ENCODE measurements at regions not wholly inside any gene's neighbourhood (a gene's known extent, or its start where the extent isn't known, plus 50 kb on each side); places are given as distances from the start of the nearest gene placed in this dataset.

GRCh38 chr6:109295109-109295773 lies 87.0 kb downstream of the CD164 start:
- no peak for DNase-seq

- no peak for DNase-seq
Measured at GRCh38 chr6:109292983-109293586, 89.2 kb downstream of the CD164 start.

- DNase-seq = no peak
Measured at GRCh38 chr6:109292420-109292819, 89.8 kb downstream of the CD164 start.

GRCh38 chr6:109291902-109292301 lies 90.4 kb downstream of the CD164 start:
- DNase-seq = no peak

GRCh38 chr6:109290143-109290931 lies 91.9 kb downstream of the CD164 start:
- no peak for DNase-seq

- no peak for DNase-seq
Measured at GRCh38 chr6:109285366-109285765, 96.9 kb downstream of the CD164 start.

- DNase-seq = no peak
Measured at GRCh38 chr6:109284675-109285074, 97.6 kb downstream of the CD164 start.

GRCh38 chr6:109282756-109283155 lies 99.5 kb downstream of the CD164 start:
- DNase-seq = no peak

GRCh38 chr6:109279628-109280027 lies 102.6 kb downstream of the CD164 start:
- no peak for DNase-seq

GRCh38 chr6:109271622-109272021 lies 110.6 kb downstream of the CD164 start:
- no peak for DNase-seq

GRCh38 chr6:109269953-109270517 lies 112.2 kb downstream of the CD164 start:
- no peak for DNase-seq

GRCh38 chr6:109269057-109269456 lies 113.2 kb downstream of the CD164 start:
- no peak for DNase-seq

- no peak for DNase-seq
Measured at GRCh38 chr6:109265530-109265929, 116.7 kb downstream of the CD164 start.

- DNase-seq = no peak
Measured at GRCh38 chr6:109263873-109264700, 118.2 kb downstream of the CD164 start.

- no peak for DNase-seq
Measured at GRCh38 chr6:109262261-109262660, 120.0 kb downstream of the CD164 start.

- no peak for DNase-seq
Measured at GRCh38 chr6:109261811-109262210, 120.5 kb downstream of the CD164 start.

GRCh38 chr6:109260701-109261100 lies 121.6 kb downstream of the CD164 start:
- DNase-seq = no peak

GRCh38 chr6:109260126-109260525 lies 122.1 kb downstream of the CD164 start:
- DNase-seq = no peak

GRCh38 chr6:109258129-109258528 lies 124.1 kb downstream of the CD164 start:
- DNase-seq = no peak

- DNase-seq = no peak
Measured at GRCh38 chr6:109257494-109257893, 124.8 kb downstream of the CD164 start.

GRCh38 chr6:109255946-109256640 lies 126.2 kb downstream of the CD164 start:
- DNase-seq = no peak

GRCh38 chr6:109255087-109255486 lies 127.2 kb downstream of the CD164 start:
- DNase-seq = no peak

All from CD4-positive, alpha-beta T cell treated with Interferon gamma for 1 hour (primary cell).